Heart left ventricle (tissue), 16 donors: ENCODE measurements at regions not wholly inside any gene's neighbourhood (a gene's known extent, or its start where the extent isn't known, plus 50 kb on each side); places are given as distances from the start of the nearest gene placed in this dataset.

Experiments
- ATAC-seq, 4 donors: fragments of 200-7000 bp; cut with Tn5 transposase; one replicate each; pipeline ENCODE4 v1.9.1; 2020 to 2022; ENCODE audit warnings: moderate library complexity in 4 of 4, mild to moderate bottlenecking in 3 of 4, moderate number of reproducible peaks in 1 of 4
- DNase-seq, 5 donors: peaks; one replicate each; pipeline ENCODE4 v3.0.0-alpha.2; 2020
- H3K27ac ChIP-seq, 12 donors: fragments of 200-600 bp; sonication (generic) in 4 of 12; one replicate each; pipeline versions ENCODE4 v1.5.0 to v1.8.0; 2016 to 2022; ENCODE audit warnings: mild to moderate bottlenecking in 2 of 12
- H3K27me3 ChIP-seq, 9 donors: fragments of 200-600 bp; sonication (generic) in 2 of 9; one replicate each; pipeline versions ENCODE4 v1.5.1 to v1.8.0; 2016 to 2022; ENCODE audit warnings: mild to moderate bottlenecking in 3 of 9
- H3K36me3 ChIP-seq, 9 donors: fragments of 200-600 bp; sonication (generic) in 2 of 9; one replicate each; pipeline versions ENCODE4 v1.5.0 to v1.8.0; 2018 to 2022; ENCODE audit warnings: mild to moderate bottlenecking in 2 of 9
- H3K4me1 ChIP-seq, 12 donors: fragments of 200-600 bp; sonication (generic) in 4 of 12; one replicate each; pipeline versions ENCODE4 v1.5.0 to v1.8.0; 2016 to 2022; ENCODE audit warnings: mild to moderate bottlenecking in 3 of 12
- H3K4me3 ChIP-seq, 12 donors: fragments of 200-600 bp; sonication (generic) in 4 of 12; one replicate each; pipeline versions ENCODE4 v1.5.0 to v1.8.0; 2017 to 2022; ENCODE audit warnings: mild to moderate bottlenecking in 9 of 12, moderate library complexity in 4 of 12
- H3K9me3 ChIP-seq, 12 donors: fragments of 200-600 bp; sonication (generic) in 4 of 12; one replicate each; pipeline versions ENCODE4 v1.5.0 to v1.8.0; 2016 to 2022; ENCODE audit warnings: mild to moderate bottlenecking in 1 of 12
- POLR2A ChIP-seq, 2 donors: fragments of 450-650 bp; IDR thresholded peaks; one replicate each; pipeline ENCODE4 v1.6.1; 2017; ENCODE audit warnings: antibody characterized with exemption in 2 of 2, mild to moderate bottlenecking in 2 of 2, moderate library complexity in 2 of 2
- WGBS, 4 donors: extraction: QIAGEN DNeasy Blood & Tissue Kit in 2 of 4; methylation state at CpG; one replicate each; pipeline versions ENCODE4 v1.1.5 to v1.1.7; 2013 to 2018; 5-methylcytosine and 5-hydroxymethylcytosine counted together
- intact Hi-C, 10 donors: fragments of 100-400 bp; cut with DNase I; formaldehyde crosslinking; loops; one replicate each; pipeline versions ENCODE4 v1.11.1 to v1.14.2; 2022
- TF ChIP-seq, protein P1 (sequence below), 12 donors: fragments of 200-600 bp; sonication (generic) in 4 of 12; IDR thresholded peaks; one replicate each; pipeline versions ENCODE4 v1.5.0 to v1.8.0; 2018 to 2022; ENCODE audit warnings: antibody characterized with exemption in 12 of 12, mild to moderate bottlenecking in 5 of 12
- donor health status: ischemic (EF 13 %, LVEDD 7.1; RV severe dilation, severe dysfunction).
- donor health status: healthy with polysubstance abuse.
- donor health status: DM: no; HTN: yes; CAD: no.
- donor health status: DM: no; HTN: no; CAD: no.
- donor health status: ischemic (EF 25% LVEDD 6.9; RV normal size, moderate dysfunction).
- donor health status: ischemic (EF 25% LVEDD 5.7; RV mildly dilated, moderate dysfunction).
- donor health status: healthy.
- donor health status: DM: yes; HTN: yes; CAD: no.
- donor health status: ischemic (EF 35%, LVEDD 5.7; RV mildly dilated, moderate dysfunction).
- donor health status: nonischemic (EF 11% LVEDD 7.7; RV severe dilation, severe dysfunction).
- donor health status: DM: yes; HTN: yes; CAD: no.
- donor health status: PGD.
- donor health status: ischemic (EF 29% LVEDD 5.4; RV normal size, mild dysfunction).
- donor health status: nonischemic (EF 23%, LVEDD 6.1; RV moderate dilation, normal function).

DNA sequence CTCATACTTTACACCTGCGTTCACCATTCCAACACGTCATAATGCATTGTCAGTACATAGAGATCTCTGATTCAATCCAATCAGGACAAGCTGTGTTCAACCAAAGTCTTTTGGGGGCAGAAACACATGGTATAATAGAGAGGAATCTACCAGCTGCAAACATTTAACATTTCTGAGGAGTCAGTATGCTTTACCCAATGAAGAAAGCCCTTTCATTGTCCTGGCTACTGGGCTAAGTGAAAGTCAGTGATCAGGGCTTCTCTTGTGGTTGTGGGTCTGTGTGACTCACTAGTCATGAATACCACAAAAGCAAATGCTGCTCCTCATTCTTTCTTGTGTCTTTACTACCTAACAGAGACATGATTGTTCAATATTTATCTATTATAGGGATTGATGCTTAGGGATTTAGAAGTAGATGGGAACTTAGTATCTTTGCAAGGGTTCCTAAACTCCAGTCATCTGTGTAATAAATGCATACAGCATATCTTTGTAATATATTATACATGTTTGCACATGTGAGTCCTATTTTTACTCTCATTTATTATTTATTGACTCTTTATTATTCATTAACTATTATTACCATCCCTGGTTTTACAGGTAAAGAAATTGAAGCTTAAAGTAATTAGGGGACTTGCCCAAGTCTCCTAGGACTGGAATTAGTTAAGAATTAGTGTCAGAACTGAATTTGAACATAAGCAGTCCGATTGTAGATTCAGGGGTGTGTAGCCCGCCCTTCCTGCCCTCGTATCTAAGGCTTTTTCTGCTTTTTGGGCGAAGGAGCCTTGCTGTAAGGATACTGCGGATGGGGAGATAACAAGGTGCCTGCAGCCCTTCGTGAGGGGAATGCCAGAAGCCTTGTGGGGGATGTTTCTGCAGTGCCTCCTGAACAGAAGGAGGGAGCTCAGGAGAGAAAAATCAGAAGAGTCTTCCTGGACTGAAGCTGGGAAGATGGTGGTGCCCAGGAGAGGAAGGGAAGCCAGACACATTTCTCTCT is 353.1 kb upstream of the BOD1L1 start:
- WGBS, 4 donors: 73 to 86% (median 79%) methylated on average over 8 of the region's 8 CpGs
- no peaks in the 10 kb centered on the region for H3K27me3 ChIP-seq
- no peaks in the 10 kb centered on the region for H3K36me3 ChIP-seq
- H3K9me3 ChIP-seq: no peaks in the 10 kb centered on the region
- H3K27ac ChIP-seq: no peak overlapping the region
- DNase-seq (no peak), ATAC-seq (no peak)
- no peak overlapping the region for H3K4me3 ChIP-seq
- H3K4me1 ChIP-seq: peaks cover 0 to 9% (median 3%) of the 10 kb centered on the region in 12 donors
- TF ChIP-seq, protein P1, sequence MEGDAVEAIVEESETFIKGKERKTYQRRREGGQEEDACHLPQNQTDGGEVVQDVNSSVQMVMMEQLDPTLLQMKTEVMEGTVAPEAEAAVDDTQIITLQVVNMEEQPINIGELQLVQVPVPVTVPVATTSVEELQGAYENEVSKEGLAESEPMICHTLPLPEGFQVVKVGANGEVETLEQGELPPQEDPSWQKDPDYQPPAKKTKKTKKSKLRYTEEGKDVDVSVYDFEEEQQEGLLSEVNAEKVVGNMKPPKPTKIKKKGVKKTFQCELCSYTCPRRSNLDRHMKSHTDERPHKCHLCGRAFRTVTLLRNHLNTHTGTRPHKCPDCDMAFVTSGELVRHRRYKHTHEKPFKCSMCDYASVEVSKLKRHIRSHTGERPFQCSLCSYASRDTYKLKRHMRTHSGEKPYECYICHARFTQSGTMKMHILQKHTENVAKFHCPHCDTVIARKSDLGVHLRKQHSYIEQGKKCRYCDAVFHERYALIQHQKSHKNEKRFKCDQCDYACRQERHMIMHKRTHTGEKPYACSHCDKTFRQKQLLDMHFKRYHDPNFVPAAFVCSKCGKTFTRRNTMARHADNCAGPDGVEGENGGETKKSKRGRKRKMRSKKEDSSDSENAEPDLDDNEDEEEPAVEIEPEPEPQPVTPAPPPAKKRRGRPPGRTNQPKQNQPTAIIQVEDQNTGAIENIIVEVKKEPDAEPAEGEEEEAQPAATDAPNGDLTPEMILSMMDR (IDR thresholded peaks at IDR 0.05): no peak
- no peak for TF ChIP-seq POLR2A (IDR thresholded peaks at IDR 0.05)
- intact Hi-C loops: no loop called here

DNA sequence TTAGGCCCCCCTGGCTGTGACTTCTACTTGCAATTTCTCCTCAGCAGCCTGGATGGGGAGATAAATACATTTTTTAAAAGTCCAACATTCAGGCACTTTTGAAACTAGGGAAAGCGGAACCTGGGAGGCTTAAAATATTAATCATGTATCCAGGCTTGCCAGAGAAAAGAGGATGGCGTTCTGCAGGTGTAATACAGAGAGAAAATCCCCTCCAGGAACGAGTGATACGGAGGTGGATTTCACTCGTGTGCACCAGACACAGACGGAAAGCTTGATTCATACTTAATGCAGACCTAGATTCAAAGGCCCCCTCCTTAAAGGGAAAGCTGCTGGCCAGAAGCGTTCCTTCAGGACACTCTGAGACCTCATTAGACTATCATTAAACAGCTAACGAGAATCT is 354.0 kb upstream of the BOD1L1 start:
- Histone ChIP-seq H3K4me3 (no peak overlapping the region), H3K27me3 (no peaks in the 10 kb centered on the region), H3K27ac (no peak overlapping the region), H3K9me3 (no peaks in the 10 kb centered on the region), H3K36me3 (no peaks in the 10 kb centered on the region), H3K4me1 (peaks cover 0 to 16% (median 10%) of the 10 kb centered on the region in 12 donors)
- TF ChIP-seq, protein P1 (IDR thresholded peaks at IDR 0.05): no peak
- TF ChIP-seq POLR2A (IDR thresholded peaks at IDR 0.05): no peak
- 74 to 82% (median 74%) methylated on average over 8 of the region's 8 CpGs for WGBS, 4 donors
- intact Hi-C loops: no loop called here
- DNase-seq (no peak), ATAC-seq (no peak)

DNA sequence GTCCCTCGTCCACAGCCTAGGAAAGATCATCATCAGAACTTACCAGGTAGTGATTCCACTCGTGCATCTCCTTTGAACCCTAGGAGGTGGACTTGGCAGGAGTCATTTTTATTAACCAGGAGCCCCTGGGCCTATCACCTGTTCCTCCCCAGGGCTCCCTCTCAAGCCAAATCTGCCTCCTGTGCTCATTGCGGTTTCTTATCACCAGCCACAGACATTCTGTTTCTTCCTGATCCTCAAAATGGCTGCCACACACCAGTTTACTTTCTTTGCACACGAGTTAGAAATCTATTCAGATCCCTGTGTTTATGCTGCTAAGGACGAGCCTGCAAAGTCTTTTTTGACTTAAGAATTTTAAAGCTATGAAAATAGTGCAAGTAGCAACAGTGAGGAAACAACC is 354.5 kb upstream of the BOD1L1 start:
- Histone ChIP-seq H3K27ac (no peak overlapping the region), H3K9me3 (no peaks in the 10 kb centered on the region), H3K4me1 (peaks cover 0 to 16% (median 10%) of the 10 kb centered on the region in 12 donors), H3K36me3 (no peaks in the 10 kb centered on the region), H3K27me3 (no peaks in the 10 kb centered on the region), H3K4me3 (no peak overlapping the region)
- TF ChIP-seq, protein P1 (IDR thresholded peaks at IDR 0.05): no peak
- no peak for TF ChIP-seq POLR2A (IDR thresholded peaks at IDR 0.05)
- WGBS, 4 donors: 48 to 63% (median 58%) methylated on average over 5 of the region's 5 CpGs
- no peak for DNase-seq
- no peak for ATAC-seq
- intact Hi-C loops: no loop called here

DNA sequence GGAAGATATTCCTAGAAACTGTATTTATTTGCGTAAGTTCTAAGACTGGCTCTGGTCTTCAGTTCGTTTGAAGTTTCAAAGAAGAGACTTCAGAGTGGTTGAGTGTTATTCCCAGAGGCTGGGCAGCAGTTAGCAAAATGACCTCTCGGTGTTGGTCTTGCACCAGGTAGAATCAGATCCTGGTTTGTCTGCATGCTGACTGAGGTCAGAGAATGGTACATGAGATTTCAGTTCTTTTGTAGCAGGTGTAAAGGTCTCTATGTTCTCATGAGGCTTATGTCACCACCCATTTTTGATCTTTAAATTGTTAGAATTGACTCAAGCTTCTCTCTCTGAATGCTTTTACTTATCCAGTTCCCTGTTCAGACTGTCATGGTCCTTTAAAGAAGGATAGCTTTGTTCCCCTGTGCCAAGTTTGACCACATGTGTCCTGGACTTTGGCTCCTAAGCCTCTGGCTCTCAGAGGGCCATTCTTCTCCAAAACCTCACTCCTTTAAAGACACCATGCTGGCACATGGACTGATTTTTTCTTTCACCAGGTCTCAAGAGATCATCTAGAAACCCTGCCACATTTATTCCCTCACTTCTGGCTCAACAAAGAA is 355.8 kb upstream of the BOD1L1 start:
- no peak overlapping the region for H3K27ac ChIP-seq
- WGBS, 4 donors: 84 to 90% (median 86%) methylated on average over 3 of the region's 3 CpGs
- no peaks in the 10 kb centered on the region for H3K36me3 ChIP-seq
- no peaks in the 10 kb centered on the region for H3K27me3 ChIP-seq
- peaks cover 0 to 16% (median 10%) of the 10 kb centered on the region in 12 donors for H3K4me1 ChIP-seq
- DNase-seq: no peak
- H3K9me3 ChIP-seq: no peaks in the 10 kb centered on the region
- intact Hi-C loops: no loop called here
- H3K4me3 ChIP-seq: no peak overlapping the region
- no peak for ATAC-seq
- TF ChIP-seq, protein P1 (IDR thresholded peaks at IDR 0.05): no peak
- TF ChIP-seq POLR2A (IDR thresholded peaks at IDR 0.05): no peak
